HAP-1 (cell line): ENCODE measurements at regions not wholly inside any gene's neighbourhood (a gene's known extent, or its start where the extent isn't known, plus 50 kb on each side); places are given as distances from the start of the nearest gene placed in this dataset.
A peak's percentile ranks its signal among the peaks of the same experiment; 100 is the strongest.
"Not testable (repeated sequence)": the region's sequence is repeated elsewhere in the genome, so short reads cannot be mapped to it uniquely, and the experiment has no call there.

Experiments used
- DNase-seq, 2 experiments: peaks; one replicate each; pipeline ENCODE4 v3.0.0-alpha.2; 2016 to 2020; ENCODE audit warnings: low spot score in 2 of 2
- H3K27me3 ChIP-seq: fragments of 250-450 bp; sonication (Bioruptor Pico); 2 replicates; pipeline ENCODE4 v1.5.1; 2020; ENCODE audit warnings: low read depth, mild to moderate bottlenecking, moderate library complexity
- H3K36me3 ChIP-seq: fragments of 250-450 bp; sonication (Bioruptor Pico); replicated peaks from 2 replicates; pipeline ENCODE4 v1.5.1; 2020; ENCODE audit warnings: mild to moderate bottlenecking
- H3K4me1 ChIP-seq: fragments of 250-450 bp; sonication (Bioruptor Pico); 2 replicates; pipeline ENCODE4 v1.5.1; 2020; ENCODE audit warnings: mild to moderate bottlenecking
- H3K4me3 ChIP-seq: fragments of 250-450 bp; sonication (Bioruptor Pico); 2 replicates; pipeline ENCODE4 v1.5.1; 2020; ENCODE audit warnings: mild to moderate bottlenecking, moderate library complexity
- H3K9me3 ChIP-seq: fragments of 250-450 bp; sonication (Bioruptor Pico); 2 replicates; pipeline ENCODE4 v1.5.1; 2020; ENCODE audit warnings: mild to moderate bottlenecking, moderate library complexity
- in situ Hi-C: fragments of 300-500 bp; cut with MboI; formaldehyde crosslinking; loops from 3 replicates; pipeline ENCODE4 v1.14.3; 2020; ENCODE audit warnings: low sequenced_read_pairs, inconsistent platforms, mixed read lengths

- DNase-seq, H3K27me3 ChIP-seq, H3K4me1 ChIP-seq, H3K9me3 ChIP-seq, in situ Hi-C loops, H3K36me3 ChIP-seq, H3K4me3 ChIP-seq: not testable (repeated sequence)
Measured at GRCh38 chr20:30287459-30287858, 970.0 kb upstream of the DEFB115 start.

GRCh38 chr20:30288346-30288745 lies 969.1 kb upstream of the DEFB115 start:
- Histone ChIP-seq H3K27me3 (no peaks in the 10 kb centered on the region), H3K9me3 (no peaks in the 10 kb centered on the region), H3K4me3 (no peak overlapping the region), H3K36me3 (no peaks in the 10 kb centered on the region), H3K4me1 (no peaks in the 10 kb centered on the region)
- in situ Hi-C loops, result no loop called here
- DNase-seq, result no peak

DNA sequence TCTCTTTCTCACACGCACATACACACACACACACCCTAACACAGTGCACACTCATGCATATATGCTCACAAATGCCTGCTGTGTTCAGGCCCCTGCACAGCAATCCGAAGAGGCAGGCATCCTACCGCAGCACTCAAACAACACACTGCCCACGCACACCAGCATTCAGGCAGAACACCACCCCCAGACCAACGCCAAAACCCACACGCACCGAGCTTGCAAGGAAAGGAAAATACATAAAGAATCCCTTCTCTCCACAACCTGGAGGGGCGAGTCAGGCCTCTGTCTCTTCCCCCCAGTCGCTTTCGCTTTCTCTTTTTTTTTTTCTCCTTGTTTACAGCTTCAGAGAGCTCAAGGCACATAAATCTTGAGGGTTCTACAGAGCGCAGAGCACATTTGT lies 968.4 kb upstream of the DEFB115 start:
- H3K36me3 ChIP-seq, H3K9me3 ChIP-seq, H3K4me1 ChIP-seq, H3K27me3 ChIP-seq, in situ Hi-C loops, H3K4me3 ChIP-seq, DNase-seq: not testable (repeated sequence)

DNA sequence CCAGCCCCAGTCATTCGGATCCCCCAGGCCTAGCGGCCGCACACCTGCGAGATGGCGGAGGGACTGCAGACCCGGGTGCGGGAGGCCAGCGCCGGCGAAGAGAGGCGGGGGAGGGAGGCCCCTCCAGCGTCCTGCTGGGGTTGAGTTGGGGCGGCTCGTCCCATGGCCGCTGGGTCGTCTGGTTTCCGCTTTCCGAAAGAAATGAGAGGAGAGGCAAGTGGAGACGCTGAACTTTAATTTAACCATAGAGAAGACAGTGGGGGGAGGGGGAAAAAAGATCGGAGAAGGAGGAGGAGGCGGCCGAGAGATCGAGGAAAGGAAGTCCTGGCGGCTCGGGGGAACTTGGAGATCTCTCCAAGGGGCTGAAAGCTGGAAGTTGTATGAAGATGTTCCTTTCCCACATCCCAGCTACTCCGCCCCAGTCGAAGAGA lies 967.7 kb upstream of the DEFB115 start:
- H3K36me3 ChIP-seq, H3K4me3 ChIP-seq, H3K4me1 ChIP-seq, DNase-seq, in situ Hi-C loops, H3K27me3 ChIP-seq, H3K9me3 ChIP-seq: not testable (repeated sequence)

DNA sequence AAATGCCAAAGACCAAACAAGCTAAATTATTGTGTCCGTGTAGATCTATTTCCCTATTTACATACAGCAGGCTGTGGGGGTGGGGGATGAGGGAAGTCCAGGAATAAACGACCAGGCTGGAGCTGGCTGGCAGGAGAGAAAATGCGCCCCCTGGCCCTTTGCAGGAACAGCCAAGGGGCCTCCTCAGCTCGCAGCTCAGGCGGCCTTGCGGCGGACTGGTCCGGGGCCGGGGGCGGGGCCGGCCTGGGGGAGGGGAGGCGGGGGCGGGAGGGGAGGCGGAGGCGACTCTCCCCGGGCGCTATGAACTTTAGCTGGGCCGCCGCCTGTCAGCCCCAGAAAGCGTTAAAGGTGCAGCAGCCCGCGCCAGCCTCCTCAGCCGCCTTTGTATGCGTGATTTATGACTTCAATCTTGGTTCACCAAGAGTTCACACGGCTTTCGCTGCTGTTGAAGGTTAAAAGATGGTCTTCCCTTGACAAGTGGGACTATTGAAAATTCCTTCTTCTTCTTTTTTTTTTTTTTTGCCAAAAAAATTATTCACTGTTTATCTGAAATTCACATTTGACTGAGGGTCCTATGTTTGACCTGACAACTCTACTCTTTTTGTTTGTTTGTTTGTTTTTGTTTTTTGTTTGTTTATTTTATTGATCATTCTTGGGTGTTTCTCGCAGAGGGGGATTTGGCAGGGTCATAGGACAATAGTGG lies 967.0 kb upstream of the DEFB115 start:
- DNase-seq, result peak; percentile 56 to 74
- H3K4me3 ChIP-seq, result not testable (repeated sequence)

GRCh38 chr20:30291064-30291379 lies 966.4 kb upstream of the DEFB115 start:
- H3K9me3 ChIP-seq, in situ Hi-C loops, H3K4me3 ChIP-seq, DNase-seq, H3K36me3 ChIP-seq, H3K4me1 ChIP-seq, H3K27me3 ChIP-seq: not testable (repeated sequence)

More for the DNA sequence above, 967.0 kb upstream of the DEFB115 start:
- H3K36me3 ChIP-seq, H3K4me1 ChIP-seq, H3K9me3 ChIP-seq, H3K27me3 ChIP-seq, in situ Hi-C loops: not testable (repeated sequence)

DNA sequence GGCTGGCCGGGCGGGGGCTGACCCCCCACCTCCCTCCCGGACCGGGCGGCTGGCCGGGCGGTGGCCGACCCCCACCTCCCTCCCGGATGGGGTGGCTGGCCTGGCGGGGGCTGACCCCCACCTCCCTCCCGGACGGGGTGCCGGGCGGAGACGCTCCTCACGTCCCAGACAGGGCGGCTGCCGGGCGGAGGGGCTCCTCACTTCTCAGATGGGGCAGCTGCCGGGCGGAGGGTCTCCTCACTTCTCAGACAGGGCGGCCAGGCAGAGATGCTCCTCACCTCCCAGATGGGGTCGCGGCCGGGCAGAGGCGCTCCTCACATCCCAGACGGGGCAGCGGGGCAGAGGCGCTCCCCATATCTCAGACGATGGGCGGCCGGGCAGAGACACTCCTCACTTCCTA lies 965.8 kb upstream of the DEFB115 start:
- in situ Hi-C loops, H3K9me3 ChIP-seq, DNase-seq, H3K4me3 ChIP-seq, H3K27me3 ChIP-seq, H3K36me3 ChIP-seq, H3K4me1 ChIP-seq: not testable (repeated sequence)

DNA sequence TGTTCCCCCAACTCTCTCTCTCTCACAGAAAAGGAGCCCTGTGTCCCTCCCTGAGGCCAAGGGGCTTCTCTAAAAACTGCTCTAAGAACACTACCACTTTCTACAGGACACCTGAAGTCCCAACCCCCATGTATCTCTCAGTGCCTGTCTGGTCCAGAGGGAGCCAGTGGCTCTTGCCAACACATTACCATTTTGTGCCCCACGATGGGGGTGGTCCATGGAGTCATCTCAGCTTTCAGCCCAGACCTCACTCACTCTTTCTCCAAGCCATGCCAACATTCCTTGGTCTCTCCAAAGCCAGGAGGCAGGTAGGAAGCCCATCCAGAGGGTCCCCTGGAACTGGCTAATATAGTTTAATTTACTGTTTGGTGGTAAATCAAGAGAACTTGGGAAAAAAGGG lies 962.1 kb upstream of the DEFB115 start:
- H3K9me3 ChIP-seq, H3K27me3 ChIP-seq, H3K4me1 ChIP-seq, DNase-seq, H3K36me3 ChIP-seq, in situ Hi-C loops, H3K4me3 ChIP-seq: not testable (repeated sequence)

DNA sequence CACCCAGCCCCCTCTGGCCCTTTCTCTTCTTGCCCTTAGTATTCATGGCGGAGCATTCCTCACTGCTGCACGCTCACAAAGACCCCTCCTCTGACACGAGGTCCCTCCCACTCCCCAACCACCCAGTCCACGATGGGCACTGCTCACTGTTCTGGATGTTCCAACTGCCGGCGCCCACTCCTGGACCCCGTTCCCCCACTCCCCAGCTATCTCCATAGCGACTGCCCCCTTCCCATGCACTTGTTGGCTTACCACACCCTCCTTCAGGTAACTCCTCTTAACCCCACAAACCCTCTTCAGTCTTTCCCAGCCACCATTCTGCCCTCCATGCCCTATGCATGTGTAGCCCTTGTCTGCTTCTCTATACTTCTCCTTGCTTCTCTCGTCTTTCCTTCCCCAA lies 961.5 kb upstream of the DEFB115 start:
- H3K9me3 ChIP-seq, H3K27me3 ChIP-seq, H3K4me1 ChIP-seq, H3K36me3 ChIP-seq, DNase-seq, in situ Hi-C loops, H3K4me3 ChIP-seq: not testable (repeated sequence)

DNA sequence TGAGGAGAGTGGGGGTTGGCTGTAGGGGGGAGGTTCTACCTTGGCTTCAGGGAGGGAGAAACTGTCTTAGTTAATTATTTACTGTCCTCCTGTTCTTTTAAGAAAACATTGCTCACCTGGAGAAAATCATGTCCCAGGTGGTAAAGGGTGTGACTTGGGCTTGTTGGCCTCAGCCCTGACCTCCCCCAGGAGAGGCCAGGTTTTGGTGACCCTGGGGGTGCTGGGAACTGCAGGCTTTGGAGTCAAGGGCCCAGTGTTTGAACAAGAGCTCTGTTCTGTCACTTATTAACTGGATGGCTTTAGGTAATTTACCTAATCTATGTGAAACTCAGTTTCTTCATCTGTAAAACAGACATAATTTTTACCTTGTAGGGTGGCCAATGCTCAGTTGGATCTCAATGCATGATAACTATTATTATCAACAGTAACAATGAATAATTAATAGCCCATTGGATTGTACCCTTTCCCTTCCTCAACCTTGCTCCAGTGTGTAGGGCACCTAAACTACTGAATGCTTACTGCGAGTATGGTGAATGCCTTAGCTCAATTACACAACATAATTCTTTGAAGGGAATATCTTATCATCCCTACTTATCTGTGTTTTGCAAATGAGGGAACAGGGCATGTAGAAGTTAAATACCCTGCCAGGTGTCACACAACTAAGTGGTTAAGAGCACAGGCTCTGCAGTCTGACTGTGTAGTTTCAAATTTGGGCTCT lies 959.4 kb upstream of the DEFB115 start:
- H3K27me3 ChIP-seq, H3K4me3 ChIP-seq, in situ Hi-C loops, H3K36me3 ChIP-seq, H3K9me3 ChIP-seq, H3K4me1 ChIP-seq, DNase-seq: not testable (repeated sequence)

- DNase-seq, H3K4me3 ChIP-seq, H3K9me3 ChIP-seq, H3K4me1 ChIP-seq, in situ Hi-C loops, H3K27me3 ChIP-seq, H3K36me3 ChIP-seq: not testable (repeated sequence)
Measured at GRCh38 chr20:30300220-30300642, 957.2 kb upstream of the DEFB115 start.

- DNase-seq, in situ Hi-C loops, H3K4me3 ChIP-seq, H3K27me3 ChIP-seq, H3K4me1 ChIP-seq, H3K36me3 ChIP-seq, H3K9me3 ChIP-seq: not testable (repeated sequence)
Measured at GRCh38 chr20:30302786-30303185, 954.7 kb upstream of the DEFB115 start.

DNA sequence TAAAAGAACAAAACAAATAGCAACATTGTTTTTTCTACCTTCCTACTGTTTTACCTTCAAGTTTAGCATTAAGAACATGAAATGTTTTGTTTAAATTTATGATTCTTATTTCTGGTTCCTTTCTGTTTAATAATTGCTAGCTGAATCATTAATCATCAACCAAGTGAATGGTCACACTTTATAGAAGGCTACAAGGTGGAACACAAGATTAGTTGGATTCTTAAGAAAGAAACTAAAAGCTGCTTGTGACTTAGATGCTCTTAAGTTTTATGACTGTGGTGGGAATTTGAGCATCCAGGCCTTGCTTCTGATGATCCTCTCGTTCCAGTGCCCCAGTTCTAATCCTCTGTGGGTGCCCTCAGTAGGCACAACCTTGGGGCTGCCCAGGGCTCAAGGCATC lies 947.5 kb upstream of the DEFB115 start:
- H3K36me3 ChIP-seq, H3K27me3 ChIP-seq, DNase-seq, in situ Hi-C loops, H3K4me1 ChIP-seq, H3K4me3 ChIP-seq, H3K9me3 ChIP-seq: not testable (repeated sequence)

GRCh38 chr20:30310385-30310784 lies 947.1 kb upstream of the DEFB115 start:
- DNase-seq, H3K36me3 ChIP-seq, in situ Hi-C loops, H3K4me1 ChIP-seq, H3K9me3 ChIP-seq, H3K27me3 ChIP-seq, H3K4me3 ChIP-seq: not testable (repeated sequence)

GRCh38 chr20:30312220-30312619 lies 945.2 kb upstream of the DEFB115 start:
- H3K27me3 ChIP-seq, DNase-seq, H3K4me3 ChIP-seq, H3K36me3 ChIP-seq, H3K4me1 ChIP-seq, in situ Hi-C loops, H3K9me3 ChIP-seq: not testable (repeated sequence)
